ENCODE measurements at regions not wholly inside any gene's neighbourhood (a gene's known extent, or its start where the extent isn't known, plus 50 kb on each side); places are given as distances from the start of the nearest gene placed in this dataset.

GRCh38 chr5:75951716-75952115, 131.5 kb upstream of the SV2C start:
- no peak overlapping the region for H2BK5ac ChIP-seq (ENCODE audit: insufficient read length, low read length)
- no peaks in the 10 kb centered on the region for H3K27me3 ChIP-seq (ENCODE audit: insufficient read depth, low read length)
- H3T11ph ChIP-seq (ENCODE audit: low read length): no peak overlapping the region
- H2BK12ac ChIP-seq (ENCODE audit: insufficient read length, low read depth, low read length): no peak overlapping the region
- H3K4me2 ChIP-seq (ENCODE audit: insufficient read depth, insufficient read length, low read length): no peak overlapping the region
- H2AK5ac ChIP-seq (ENCODE audit: insufficient read length, low read length): no peak overlapping the region
- no peak overlapping the region for H4K5ac ChIP-seq (ENCODE audit: insufficient read length, low read depth, low read length)
- Mint-ChIP-seq H3K4me3 (no peak overlapping the region), H3K27me3 (ENCODE audit: low read depth) (no peaks in the 10 kb centered on the region; the same call in 1 of the 2 replicates), H3K9me3 (peaks cover 2 to 36% of the 10 kb centered on the region in 2 experiments; a peak in 4 of 5 replicates), H3K36me3 (ENCODE audit: insufficient read depth in 1 of 3, low read depth in 3 of 3) (no peaks in the 10 kb centered on the region), H3K27ac (no peak overlapping the region), H3K4me1 (no peaks in the 10 kb centered on the region)
- no peak overlapping the region for H3K23ac ChIP-seq (ENCODE audit: insufficient read length, low read depth, low read length)
- no peak overlapping the region for H3K18ac ChIP-seq (ENCODE audit: insufficient read length, low read depth, low read length)
- H4K91ac ChIP-seq (ENCODE audit: insufficient read length, low read depth, low read length): no peak overlapping the region
- H2BK15ac ChIP-seq (ENCODE audit: low read depth, low read length): no peak overlapping the region
- H3K4ac ChIP-seq (ENCODE audit: low read depth, low read length): no peak overlapping the region
- H4K20me1 ChIP-seq (ENCODE audit: control insufficient read depth, insufficient read depth, insufficient read length): no peaks in the 10 kb centered on the region
- H3K9me3 ChIP-seq (ENCODE audit: control insufficient read depth, low read depth, low read length): no peaks in the 10 kb centered on the region
- no CpG with 5 or more reads among the region's 2 CpGs for WGBS (ENCODE audit: extremely low coverage, insufficient read length, low lambda C conversion rate)
- H2AFZ ChIP-seq (ENCODE audit: low read length): no peak overlapping the region
- H3K23me2 ChIP-seq (ENCODE audit: insufficient read length, low read depth, low read length, poor library complexity, severe bottlenecking): no peaks in the 10 kb centered on the region
- no peaks in the 10 kb centered on the region for H3K79me2 ChIP-seq (ENCODE audit: insufficient read depth, low read length)
- H2BK120ac ChIP-seq (ENCODE audit: low read depth, low read length, poor library complexity, severe bottlenecking): no peak overlapping the region
- H3K9ac ChIP-seq (ENCODE audit: extremely low read depth, insufficient read length, low read length): no peak overlapping the region
- TF ChIP-seq CTCF (conservative IDR thresholded peaks at IDR 0.05): no peak
- H3K79me1 ChIP-seq (ENCODE audit: insufficient read depth, low read depth, low read length, poor library complexity, severe bottlenecking): no peaks in the 10 kb centered on the region
- DNase-seq: no peak
- no peak overlapping the region for H4K8ac ChIP-seq (replicated peaks; ENCODE audit: insufficient read length, low read depth, low read length)
- no peak overlapping the region for H3K14ac ChIP-seq (ENCODE audit: insufficient read depth, low read length)
- no peak overlapping the region for H3K56ac ChIP-seq (ENCODE audit: insufficient read length, low read depth, low read length)
- no peaks in the 10 kb centered on the region for H3K4me1 ChIP-seq (ENCODE audit: insufficient read depth, low read length)
- no peak overlapping the region for H2BK20ac ChIP-seq (ENCODE audit: low read depth, low read length, poor library complexity, severe bottlenecking)
- H3K27ac ChIP-seq (ENCODE audit: insufficient read length, low read depth, low read length): no peak overlapping the region

Data from H9 (cell line).